Activated naive CD4-positive, alpha-beta T cell (primary cell): ENCODE measurements at regions not wholly inside any gene's neighbourhood (a gene's known extent, or its start where the extent isn't known, plus 50 kb on each side); places are given as distances from the start of the nearest gene placed in this dataset.
"Not testable (repeated sequence)": the region's sequence is repeated elsewhere in the genome, so short reads cannot be mapped to it uniquely, and the experiment has no call there.

ENCODE experiments used
- DNase-seq, 4 experiments: peaks; one replicate each; lab custom pipeline; 2025; lab: John Stamatoyannopoulos, UW

DNA sequence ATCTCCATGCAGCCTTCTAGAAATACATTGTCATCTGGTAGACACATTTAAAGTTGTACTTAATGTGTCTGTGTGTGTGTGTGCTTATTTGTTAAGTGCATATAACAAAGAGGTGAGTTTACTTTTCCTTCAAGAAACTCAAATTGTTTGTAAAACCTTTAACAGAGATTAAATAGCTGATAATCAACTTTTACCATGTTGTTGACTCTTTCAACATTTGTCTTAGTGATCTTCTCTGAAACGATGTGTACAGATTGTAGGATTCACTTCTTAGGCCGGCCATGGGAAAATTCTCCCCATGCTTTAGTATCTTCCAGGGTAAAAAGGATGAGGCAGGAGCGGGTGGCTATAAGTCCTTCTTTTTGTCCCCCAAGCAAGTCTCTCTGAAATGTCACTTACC is 292.9 kb upstream of the MAF start:
- no peak for DNase-seq

DNA sequence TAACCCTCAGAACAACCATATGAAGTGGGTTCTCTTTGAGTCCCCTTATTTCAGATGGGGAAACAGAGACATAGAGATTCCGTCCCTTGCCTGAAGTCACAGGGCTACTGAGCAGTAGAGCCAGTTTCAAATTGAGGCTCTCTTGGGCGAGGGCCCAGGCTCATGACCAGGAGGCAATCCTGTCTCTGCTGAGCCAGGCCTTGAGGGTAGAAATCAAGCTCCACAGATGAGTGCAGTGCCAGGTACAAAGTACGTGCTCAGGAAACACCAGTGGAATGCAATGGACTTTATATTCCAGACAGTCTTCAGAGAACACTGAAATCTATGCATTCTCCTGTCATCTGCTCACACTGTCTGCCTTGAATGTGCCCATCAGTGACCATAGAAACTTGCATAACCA is 291.7 kb upstream of the MAF start:
- no peak for DNase-seq

DNA sequence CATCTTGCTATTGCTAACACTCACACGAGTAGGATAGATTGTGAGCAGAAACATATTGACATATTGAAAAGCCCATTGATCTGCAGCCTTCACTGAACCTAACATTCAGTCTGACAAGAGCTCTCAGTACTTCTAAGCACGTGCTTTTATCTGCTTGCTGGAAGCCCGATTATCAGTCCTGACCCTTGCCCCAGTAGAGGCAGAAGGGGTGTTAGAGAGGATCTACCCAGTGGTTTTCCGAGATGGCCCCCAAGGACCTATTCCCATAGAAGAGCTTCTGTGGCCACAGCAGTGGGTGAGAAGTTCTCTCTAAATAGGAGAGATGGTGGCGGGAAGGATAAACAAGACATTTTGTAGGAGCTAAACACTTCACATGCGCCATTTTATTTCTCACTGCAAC is 290.9 kb upstream of the MAF start:
- no peak for DNase-seq

DNA sequence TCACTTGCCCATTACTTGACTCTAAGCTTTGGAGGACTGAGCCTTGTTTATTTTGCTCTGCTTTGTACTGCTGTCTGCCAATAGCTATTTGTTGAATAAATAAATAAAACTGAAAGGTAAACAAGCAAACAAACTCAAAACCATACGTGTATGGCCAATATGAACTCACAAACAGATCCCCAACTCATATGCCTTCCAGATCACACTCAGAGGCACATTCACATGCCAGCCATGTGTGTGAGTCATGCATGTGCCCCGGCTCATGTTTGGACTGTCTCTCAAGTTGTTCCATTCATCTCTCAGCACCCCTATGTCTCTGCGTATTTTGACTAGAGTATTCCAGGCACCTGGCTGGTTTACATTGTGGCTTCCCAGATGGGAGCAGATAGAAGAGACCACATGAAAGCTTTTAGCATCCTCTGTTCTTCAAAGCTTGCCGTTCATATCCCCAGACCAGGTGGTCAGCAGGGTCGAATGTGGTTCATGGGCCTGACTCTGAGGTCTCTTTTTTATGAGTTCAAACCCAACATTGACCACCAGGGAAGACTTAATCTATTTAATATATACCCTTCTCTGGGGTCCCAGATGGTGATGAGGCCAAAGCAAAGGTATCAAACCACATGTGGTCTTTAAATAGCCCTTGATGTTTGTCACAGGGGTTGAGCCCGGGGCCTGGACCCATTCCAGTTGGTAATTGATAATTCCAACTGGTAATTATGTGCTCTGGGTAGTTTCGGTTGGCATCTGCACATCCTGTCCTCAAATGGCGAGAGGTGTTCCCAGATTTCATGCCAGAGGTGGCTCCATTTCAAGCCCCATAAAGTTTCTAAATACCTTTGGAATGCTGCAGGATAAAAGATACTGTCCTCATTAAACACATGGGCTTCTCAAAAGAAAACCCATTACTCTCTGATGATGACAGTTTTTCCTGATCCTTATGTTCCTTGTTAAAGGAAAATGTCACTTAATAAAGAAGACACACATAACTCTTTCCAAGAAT is 287.3 kb upstream of the MAF start:
- DNase-seq: no peak

DNA sequence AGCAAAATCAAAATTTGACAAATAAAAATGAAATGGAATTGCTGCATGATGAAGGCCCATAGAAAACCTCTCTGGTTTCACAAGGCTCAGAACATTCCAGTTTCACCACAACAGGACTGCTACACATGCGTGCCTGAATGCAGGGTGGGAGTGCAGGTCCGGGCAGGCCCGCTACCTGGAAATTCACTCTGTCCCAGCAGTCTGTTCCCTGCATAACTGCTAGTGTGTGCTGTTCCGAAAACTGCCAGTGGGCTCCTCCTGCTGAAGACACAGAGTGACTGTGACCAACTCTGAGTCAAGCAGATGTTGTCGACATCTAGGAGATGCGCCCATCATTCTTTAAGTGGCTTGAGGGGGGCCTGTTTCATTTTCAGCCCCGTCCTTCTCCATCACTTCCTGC is 284.8 kb upstream of the MAF start:
- no peak for DNase-seq

DNA sequence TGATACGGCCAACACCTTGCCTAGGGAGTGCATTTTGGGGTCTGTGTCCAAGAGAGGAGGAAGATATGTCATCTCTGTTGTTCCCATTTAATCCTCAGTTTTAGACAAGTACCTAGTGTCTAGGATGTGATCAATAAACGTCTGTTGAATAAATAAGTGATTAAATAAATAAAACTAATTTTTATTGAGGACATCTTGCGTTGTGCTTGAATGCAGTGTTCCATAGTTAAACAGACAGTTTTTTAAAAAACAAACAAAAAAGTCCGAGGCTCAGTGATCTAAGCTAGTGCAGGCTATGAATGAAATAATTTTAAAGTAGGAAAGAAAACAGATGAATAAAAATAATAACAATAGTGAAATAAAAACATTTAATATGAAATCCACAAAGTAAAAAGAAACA is 283.0 kb upstream of the MAF start:
- no peak for DNase-seq

DNA sequence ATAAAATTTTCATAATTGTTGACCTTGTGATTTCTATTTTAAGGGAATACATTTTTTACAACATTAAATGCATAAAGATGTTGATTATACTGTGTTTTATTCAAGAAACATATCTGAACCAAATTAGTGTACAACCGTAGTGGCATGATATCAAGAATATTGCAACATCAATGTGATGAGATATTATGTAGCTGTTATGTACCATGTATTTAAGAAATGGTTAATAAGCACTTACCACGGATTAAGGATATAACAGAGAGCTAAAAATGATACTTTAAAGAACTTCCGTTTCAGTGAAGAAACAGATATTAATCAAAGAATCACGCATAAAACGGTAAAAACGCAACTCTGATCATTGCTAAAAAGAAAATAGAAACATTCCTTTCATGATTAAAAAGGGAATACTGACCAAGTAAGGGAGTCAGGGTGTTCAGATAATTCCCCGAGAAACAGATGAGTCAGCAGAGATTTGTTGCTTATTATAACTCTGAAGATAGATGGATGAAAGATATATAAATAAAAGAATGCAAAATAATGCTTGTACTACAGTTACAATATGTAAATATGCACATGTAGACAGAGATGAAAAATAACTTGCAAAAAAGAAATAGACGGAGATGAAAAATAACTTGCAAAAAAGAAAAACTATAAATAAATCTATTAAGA is 281.9 kb upstream of the MAF start:
- no peak for DNase-seq

DNA sequence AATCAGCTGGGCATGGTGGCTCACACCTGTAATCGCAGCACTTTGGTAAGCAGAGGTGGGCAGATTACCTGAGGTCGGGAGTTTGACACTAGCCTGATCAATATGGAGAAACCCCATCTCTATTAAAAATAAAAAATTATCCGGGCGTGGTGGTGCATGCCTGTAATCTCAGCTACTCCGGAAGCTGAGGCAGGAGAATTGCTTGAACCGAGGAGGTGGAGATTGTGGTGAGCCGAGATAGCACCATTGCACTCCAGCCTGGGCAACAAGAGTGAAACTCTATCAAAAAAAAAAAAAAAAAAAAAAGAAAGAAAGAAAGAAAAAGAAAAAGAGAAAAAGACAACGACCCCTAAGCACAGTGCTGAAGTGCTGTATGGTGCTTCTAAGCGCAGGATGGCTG is 280.6 kb upstream of the MAF start:
- DNase-seq: not testable (repeated sequence)

DNA sequence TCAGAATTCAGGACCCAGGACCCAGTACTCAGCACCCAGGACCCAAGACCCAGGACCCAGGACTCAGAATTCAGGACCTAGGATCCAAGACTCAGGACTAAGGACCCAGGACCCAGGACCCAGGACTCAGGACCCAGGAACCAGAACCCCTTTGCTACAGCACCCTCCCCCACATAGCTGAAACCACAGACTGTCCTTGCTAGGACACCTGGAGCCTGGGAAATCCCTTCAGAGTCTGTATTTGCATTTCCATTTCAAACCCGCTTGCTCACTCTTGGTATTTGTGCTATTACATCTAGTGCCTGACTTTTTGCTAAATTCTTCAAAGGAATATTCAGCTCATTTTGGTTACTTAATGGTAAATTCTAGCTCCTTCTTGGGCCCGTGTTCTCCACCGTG is 275.8 kb upstream of the MAF start:
- no peak for DNase-seq

DNA sequence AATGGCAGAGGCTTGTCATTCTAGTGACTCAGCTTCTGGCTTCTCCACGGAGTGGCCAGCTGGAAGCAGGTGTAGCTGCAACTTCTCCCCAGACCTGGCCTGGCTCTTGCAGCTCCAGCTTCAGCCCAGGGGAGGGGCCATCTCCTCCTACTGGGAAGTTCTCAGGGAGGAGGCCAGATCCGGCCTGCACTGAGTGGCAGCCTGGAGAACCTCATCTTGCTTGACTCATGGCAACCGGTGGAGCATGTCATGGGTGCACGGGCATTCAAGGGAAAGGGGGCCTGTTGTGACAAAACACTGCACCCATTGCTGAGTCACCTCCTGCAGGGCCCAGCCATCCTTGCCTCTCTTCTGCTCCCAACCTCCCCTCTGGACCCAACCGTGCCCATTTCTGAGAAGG is 273.9 kb upstream of the MAF start:
- DNase-seq: no peak

DNA sequence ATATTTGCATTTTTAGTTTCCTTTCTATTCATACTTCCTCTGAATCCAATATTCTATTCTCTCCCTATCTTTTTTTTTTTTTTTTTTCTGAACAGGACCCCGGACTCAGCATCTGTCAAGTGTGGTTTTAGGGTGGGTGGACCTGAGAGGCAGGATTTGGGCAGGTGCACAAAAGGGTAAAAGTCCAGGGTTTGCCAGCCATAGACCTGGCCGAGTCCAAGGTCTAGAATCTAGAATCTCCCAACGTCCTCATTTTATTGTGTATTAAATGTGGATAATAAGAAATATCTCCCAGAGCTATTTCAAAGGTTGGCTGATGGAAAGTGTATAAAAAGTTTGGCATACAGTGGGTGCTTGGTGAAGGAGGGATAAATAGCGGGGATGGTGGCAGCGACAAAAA is 273.3 kb upstream of the MAF start:
- no peak for DNase-seq

DNA sequence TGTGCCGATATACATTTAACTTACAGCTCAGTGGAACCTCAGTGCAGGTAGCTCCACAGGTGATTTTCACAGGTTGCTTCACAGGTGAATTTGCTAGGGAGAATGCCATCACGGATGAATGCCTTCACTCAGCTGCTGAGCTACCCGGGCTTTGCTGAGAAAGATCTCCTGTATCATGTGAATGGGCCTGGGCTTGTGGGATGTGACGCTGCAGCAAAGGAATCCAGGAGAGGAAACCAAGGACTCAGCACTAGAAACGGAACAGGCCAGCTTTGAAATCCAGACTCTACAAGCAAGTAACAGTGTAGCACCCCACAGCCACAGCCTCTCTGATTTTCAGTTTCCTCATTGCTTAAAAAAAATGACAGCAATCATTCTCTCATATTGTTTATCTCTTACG is 271.4 kb upstream of the MAF start:
- DNase-seq: no peak

DNA sequence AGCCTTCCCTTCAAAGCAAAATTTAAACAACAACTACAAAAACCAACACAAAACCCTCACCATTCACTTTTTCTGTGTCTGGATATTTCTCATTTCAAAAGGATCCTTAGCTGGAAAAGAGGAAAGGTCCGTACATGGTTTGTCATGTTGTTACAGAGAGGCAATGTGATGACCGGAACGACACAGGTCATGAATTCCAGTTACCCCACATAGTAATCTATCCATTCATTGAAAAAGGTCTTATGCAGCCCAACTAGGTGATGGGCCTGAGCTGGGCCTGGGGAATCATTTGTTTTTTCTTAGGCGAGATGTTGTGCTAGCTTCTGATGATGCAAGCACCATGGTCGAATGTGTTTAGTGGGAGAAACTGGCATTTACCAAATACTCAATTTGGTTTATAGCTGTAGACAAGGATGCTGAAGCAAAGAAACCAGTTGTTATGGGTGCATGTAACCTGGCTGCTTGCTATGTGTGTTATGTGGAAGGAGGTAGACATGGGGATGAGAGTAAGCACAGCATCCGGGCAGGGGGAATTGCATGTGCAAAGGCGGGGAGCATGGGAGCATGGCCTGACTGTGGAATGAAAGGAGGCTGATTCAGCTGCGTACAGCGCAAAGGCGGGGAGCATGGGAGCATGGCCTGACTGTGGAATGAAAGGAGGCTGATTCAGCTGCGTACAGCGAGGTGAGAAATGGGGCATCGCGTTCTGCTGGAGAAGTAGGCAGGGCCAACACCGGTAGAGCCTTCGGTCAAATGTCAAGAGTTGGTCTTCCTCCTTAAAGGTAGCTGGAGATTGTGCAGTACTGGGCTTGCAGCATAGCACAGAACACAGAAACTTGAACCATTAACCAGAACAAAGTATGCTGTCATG is 269.7 kb upstream of the MAF start:
- no peak for DNase-seq

DNA sequence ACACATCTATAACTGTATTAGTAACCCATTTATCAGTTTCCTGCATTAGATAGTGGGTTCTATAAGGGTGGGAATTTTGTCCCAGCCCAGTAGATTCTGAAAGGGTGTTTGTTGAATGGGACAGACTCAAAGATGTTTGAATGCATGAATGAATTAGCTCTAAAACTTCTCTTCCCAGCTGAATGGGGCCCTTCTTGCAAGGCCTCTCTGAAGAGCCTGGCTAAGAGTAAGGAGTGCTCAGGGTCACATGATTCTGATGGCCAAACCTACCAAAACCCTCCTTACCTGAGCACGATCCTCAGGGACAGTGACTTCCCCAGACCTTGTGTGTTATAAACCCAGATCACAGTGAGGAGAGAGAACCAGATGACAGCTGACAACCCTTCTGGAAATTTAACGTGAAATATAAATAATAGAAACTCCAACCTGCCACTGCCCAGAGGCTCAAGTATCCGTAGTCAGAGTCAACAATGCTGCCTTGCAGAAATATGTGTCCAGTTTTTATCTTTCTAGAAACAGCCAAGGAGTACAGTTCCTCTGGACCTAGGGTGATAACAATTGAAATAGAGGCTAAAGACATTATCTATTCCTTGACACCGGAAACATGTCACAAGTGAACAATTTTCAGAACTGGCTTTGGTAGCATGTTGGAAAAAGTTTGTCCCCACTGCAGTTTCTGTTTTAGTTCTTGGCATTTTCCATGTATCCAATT is 268.9 kb upstream of the MAF start:
- no peak for DNase-seq

DNA sequence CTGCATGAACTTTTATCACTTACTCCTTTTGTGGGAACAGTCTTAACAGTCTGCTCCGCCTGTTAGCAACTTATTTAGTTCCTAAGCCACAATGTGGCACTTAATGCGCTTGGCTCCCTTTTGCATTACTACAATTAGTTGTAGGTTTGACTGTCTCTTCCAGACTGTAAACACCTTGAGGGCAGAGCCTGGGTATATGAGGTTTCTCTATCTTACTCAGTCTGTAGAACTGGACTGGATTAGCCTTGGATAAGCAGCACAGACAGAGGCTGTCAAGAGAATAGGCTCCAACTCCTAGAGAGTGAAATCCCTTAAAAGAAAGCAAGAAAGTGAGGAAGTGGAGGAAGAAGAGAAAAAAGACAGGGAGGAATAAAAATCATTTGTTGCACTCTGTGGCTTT is 268.3 kb upstream of the MAF start:
- DNase-seq: no peak

DNA sequence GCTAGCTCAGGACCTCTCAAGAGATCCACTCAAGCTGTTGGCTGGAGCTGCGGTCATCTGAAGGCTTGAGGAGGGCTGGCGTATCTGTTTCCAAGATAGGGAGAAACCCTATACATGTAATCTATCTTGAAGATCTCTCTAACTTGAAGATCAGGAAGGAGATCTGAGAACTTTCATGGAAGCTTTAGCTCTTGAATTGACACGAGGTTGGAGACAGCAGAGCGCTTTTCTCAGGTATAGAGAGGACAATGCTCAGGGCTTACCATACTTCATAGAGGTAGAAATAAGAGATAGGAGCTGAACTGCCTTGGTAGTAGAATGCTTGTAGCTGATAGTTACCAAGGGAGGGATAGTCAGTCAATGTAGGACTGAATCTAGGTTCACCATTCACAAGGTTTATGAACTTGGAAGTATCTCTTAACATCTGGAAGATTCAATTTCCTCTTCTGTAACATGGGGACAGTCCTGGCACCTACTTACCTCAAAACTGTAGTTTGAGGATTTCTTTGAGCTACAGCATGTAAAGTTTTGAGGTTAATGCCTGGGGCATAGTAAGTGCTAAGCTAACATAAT is 267.0 kb upstream of the MAF start:
- no peak for DNase-seq

DNA sequence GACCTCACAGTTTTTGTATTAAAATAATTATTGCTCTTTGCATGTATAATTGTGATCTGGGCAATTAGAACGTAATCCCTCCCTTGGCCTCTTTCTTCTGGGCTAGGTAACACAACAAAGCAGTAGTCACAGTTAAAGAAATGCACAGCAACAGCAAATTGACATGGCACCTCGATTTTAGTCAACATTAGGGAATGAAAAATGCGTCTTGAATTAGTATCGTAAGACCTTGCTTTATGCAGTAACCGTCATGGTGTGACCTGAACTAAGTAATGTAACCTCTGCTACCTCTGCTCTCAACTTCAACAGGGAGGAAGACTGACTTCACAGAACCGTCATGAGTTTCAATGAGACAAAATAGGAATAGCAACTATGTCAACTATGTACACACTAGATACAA is 265.4 kb upstream of the MAF start:
- DNase-seq: no peak

DNA sequence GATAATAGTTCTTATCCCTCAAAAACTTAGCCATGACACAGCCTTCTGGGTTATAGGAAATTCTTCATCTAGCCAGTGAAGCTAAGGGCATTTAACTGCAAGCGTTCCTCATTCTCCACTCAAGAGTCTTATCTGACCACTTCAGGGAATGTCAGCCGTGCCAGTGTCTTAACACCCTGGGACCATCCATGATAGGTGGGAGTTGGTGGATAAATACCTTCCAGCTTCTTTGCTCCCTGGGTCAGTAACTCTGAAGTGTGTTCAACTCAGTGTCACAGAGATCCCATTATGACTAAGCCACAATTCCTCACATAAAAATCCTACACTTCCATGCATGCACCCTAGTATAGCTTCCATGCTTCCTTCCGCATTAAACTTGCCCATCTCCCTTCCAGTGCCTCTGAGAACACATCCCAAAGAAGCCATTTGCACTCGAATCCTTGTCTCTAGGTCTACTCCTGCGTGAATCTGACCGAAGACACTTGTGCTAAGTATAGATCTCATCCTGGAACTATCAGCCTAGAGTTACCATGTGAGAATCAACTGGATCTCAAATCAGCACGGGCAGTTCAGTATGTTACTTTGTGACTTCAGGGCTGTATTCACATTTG is 264.3 kb upstream of the MAF start:
- no peak for DNase-seq

DNA sequence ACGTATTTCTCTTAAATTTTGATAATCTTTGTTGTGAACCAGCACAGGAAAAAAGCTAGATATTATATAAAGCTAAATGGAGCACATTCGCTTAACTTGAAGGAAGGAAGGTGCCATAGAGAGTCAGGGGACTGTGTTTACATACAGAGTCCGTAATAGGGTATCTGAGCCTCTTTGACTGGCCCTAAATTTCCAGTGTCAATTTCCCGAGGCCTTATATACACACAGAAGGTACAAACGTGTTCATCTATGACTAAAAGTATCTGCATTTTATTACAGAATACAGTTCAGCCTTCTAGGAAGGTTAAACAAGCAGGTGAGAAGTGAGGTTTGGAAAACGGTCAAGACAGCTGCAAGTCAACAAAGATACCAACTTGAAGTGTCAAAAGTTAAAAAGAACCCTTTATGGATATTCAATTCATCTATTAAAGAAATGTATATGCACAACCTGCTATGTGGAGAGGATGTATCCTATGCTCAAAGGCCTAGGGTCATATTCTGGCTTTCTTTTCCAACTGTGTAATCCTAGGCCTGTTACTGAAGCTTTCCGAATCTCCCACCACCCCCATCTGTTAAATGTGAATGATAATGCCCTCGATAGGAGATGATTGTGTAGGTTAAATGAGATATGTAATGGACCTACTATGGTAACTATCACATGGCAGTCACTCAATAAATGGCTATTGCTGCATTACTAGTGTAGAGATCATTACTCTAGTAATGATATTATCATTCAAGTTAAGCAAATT is 263.7 kb upstream of the MAF start:
- DNase-seq: no peak
